ENCODE measurements at regions not wholly inside any gene's neighbourhood (a gene's known extent, or its start where the extent isn't known, plus 50 kb on each side); places are given as distances from the start of the nearest gene placed in this dataset.

- peaks cover 17% of the 10 kb centered on the region for H3K27me3 Mint-ChIP-seq
- no peaks in the 10 kb centered on the region for H3K36me3 Mint-ChIP-seq
- H3K4me3 Mint-ChIP-seq: no peak overlapping the region
- H3K27ac Mint-ChIP-seq: no peak overlapping the region
- H3K4me1 Mint-ChIP-seq: peaks cover 9% of the 10 kb centered on the region
- no peaks in the 10 kb centered on the region for H3K9me3 Mint-ChIP-seq
- DNase-seq: no peak
Observed at GRCh38 chr2:128377071-128377910, 58.6 kb upstream of the HS6ST1 start.

DNA sequence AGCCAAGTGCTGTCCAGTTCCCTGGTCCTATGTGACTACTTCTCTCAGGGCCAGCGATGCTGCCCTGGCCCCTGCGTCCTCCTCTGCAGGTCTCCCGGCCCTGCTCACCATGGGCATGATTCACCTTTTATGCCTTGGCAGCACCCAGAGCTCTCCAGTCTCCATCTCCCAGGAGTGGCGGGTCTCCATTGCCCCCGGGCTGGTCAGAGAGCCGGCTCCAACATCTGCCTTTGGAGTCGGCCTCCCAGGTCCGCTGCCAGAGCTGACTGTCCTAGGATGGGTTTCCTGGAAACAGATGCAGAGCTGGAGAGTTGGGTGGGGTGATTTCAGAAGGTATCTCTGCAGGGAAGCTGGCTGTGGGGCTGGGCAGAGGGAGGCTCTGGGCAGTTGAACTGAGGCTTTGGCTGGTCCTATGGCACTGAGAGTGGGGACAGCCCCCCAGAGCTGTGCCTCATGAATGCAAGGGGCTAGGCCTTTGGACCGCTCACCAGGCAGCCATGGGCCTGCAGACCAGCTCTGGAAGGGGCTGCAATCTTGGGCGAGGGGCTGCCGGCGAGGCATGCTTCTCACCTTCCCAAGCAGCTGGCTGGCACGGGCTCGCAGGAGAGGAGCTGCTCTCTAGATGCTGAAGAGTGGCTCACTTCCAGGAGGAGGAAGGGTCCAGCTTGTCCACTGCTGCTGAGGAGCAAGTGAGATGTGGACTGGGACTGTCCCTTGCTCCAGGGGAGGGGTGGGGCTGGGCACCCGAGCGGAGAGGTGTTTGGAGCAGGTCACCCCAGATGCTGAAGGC, 59.8 kb upstream of the HS6ST1 start:
- Mint-ChIP-seq H3K27ac (no peak overlapping the region), H3K9me3 (no peaks in the 10 kb centered on the region), H3K36me3 (no peaks in the 10 kb centered on the region), H3K27me3 (peaks cover 8% of the 10 kb centered on the region), H3K4me3 (no peak overlapping the region), H3K4me1 (no peaks in the 10 kb centered on the region)
- no peak for DNase-seq

DNA sequence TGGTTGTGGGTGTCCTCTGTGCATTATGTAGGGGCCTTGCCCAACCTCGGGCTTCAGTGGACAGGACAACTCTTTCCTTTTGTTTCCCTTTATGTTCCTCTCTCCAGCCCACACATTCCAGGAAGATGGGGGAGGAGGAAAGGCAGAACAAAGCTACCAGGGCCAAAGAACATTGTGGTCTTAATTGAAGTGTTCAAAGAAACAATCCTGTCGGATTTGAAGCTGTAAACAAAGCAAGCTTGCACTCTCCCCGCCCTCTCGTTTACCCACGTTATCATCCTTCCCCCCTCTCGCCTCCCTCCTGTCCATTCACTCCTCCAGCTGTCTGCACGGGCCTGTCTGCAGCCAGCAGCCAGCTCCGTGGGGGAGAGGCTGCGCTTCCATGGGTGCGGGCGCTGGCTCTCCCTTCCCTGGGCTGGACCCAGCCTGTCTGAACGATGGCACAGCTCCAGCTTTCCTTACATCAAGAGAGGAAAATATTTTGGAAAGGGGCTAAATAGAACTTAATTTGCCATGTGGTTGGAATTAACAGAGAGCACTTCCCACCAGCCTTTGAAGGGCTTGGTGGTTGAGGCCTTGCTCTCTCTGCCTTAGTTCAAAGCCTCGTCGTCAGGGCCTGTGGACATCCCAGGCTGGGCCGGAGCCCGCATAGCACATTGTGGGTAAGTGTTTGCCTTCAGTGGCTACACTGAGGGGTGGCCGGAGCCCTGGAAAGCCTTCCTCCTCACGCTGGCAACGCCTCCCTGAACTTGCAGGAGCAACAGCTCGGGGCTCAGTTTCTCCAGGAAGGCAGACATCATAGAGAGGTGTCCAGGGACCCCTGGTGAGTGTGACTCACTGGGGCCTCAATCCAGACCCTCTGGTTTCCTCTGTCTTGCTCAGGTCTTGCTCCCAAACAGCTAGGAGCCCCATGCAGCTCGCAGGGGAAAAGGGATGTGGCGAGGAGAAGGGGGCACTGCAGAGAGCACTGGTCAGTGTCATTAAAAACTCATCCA, 60.6 kb upstream of the HS6ST1 start:
- Mint-ChIP-seq H3K36me3 (no peaks in the 10 kb centered on the region), H3K9me3 (no peaks in the 10 kb centered on the region), H3K27me3 (peaks cover 8% of the 10 kb centered on the region), H3K4me3 (no peak overlapping the region), H3K27ac (no peak overlapping the region), H3K4me1 (no peaks in the 10 kb centered on the region)
- no peak for DNase-seq

- Mint-ChIP-seq H3K36me3 (no peaks in the 10 kb centered on the region), H3K27ac (no peak overlapping the region), H3K4me1 (no peaks in the 10 kb centered on the region), H3K4me3 (no peak overlapping the region), H3K27me3 (peaks cover 8% of the 10 kb centered on the region), H3K9me3 (no peaks in the 10 kb centered on the region)
- DNase-seq: no peak
Observed at GRCh38 chr2:128380061-128380889, 61.6 kb upstream of the HS6ST1 start.

- Mint-ChIP-seq H3K27me3 (peaks cover 8% of the 10 kb centered on the region), H3K4me3 (no peak overlapping the region), H3K27ac (no peak overlapping the region), H3K36me3 (no peaks in the 10 kb centered on the region), H3K4me1 (no peaks in the 10 kb centered on the region), H3K9me3 (no peaks in the 10 kb centered on the region)
- no peak for DNase-seq
Observed at GRCh38 chr2:128380961-128381938, 62.6 kb upstream of the HS6ST1 start.

DNA sequence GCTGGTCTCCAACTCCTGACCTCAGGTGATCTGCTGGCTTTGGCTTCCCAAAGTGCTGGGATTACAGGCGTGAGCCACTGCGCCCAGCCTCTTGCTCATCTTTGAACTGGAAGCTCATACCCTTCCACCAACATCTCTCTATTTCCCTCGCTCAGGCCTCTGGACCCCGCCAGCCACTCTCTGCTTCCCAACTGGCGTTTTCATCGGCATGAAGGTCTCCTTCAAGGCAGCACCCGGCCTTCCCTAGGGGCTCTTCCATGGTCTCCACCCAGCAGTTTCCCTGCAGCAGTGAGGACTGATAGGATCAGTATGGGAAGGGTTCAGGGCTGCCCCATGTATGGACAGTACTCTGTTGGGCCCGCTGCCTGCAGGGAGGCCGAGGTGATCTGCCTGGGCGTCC, 65.8 kb upstream of the HS6ST1 start:
- no peak overlapping the region for H3K4me3 Mint-ChIP-seq
- no peak overlapping the region for H3K27ac Mint-ChIP-seq
- H3K36me3 Mint-ChIP-seq: no peaks in the 10 kb centered on the region
- no peak for DNase-seq
- no peaks in the 10 kb centered on the region for H3K9me3 Mint-ChIP-seq
- H3K27me3 Mint-ChIP-seq: no peaks in the 10 kb centered on the region
- H3K4me1 Mint-ChIP-seq: no peaks in the 10 kb centered on the region

GRCh38 chr2:128384956-128385355, 66.3 kb upstream of the HS6ST1 start:
- Mint-ChIP-seq H3K36me3 (no peaks in the 10 kb centered on the region), H3K27me3 (no peaks in the 10 kb centered on the region)
- no peak for DNase-seq

DNA sequence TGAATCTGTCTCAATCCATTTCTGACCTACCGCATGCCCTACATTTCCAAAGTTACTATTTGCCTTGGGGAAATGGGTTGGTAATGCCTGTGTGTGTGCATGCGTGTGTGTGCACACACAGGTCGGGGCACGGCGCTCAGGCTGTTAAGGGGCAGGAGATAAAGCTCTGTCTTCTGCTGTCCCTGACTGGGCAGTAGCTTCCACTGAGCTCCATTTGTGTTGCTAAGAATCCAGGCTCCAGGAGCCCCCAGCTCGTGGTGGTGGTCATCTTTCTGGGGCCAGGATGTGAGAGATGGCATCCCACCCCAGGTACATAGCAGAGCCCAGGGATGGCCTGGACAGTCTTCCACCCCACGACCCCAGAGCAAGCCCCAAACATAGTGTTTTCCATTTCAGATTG, 66.7 kb upstream of the HS6ST1 start:
- no peaks in the 10 kb centered on the region for H3K9me3 Mint-ChIP-seq
- H3K4me3 Mint-ChIP-seq: no peak overlapping the region
- no peaks in the 10 kb centered on the region for H3K4me1 Mint-ChIP-seq
- H3K27ac Mint-ChIP-seq: no peak overlapping the region
- H3K36me3 Mint-ChIP-seq: no peaks in the 10 kb centered on the region
- H3K27me3 Mint-ChIP-seq: no peaks in the 10 kb centered on the region
- DNase-seq: no peak

More at GRCh38 chr2:128384956-128385355, 66.3 kb upstream of the HS6ST1 start:
- Mint-ChIP-seq H3K4me1 (no peaks in the 10 kb centered on the region), H3K9me3 (no peaks in the 10 kb centered on the region), H3K27ac (no peak overlapping the region), H3K4me3 (no peak overlapping the region)

DNA sequence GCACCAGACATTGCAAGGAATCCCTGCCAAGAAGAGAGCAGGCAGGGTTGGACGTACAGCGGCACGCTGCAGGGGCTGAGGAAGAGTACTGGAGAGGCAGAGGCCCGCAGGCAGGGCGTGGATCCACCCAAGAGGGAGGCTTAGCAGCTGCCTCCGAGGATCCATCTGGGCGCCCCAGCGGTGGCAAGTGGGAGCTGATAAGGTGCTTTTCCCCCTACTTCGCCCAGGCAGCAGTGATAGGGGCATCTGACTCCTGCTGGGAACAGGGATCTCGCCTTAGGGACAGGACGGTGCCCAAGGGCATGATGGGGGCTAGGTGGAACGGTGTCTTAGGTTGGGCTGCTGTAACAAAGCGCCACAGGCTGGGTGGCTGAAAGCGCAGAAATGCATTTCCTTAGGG, 67.4 kb upstream of the HS6ST1 start:
- H3K9me3 Mint-ChIP-seq: no peaks in the 10 kb centered on the region
- H3K4me3 Mint-ChIP-seq: no peak overlapping the region
- DNase-seq: no peak
- no peak overlapping the region for H3K27ac Mint-ChIP-seq
- no peaks in the 10 kb centered on the region for H3K36me3 Mint-ChIP-seq
- no peaks in the 10 kb centered on the region for H3K27me3 Mint-ChIP-seq
- H3K4me1 Mint-ChIP-seq: no peaks in the 10 kb centered on the region

DNA sequence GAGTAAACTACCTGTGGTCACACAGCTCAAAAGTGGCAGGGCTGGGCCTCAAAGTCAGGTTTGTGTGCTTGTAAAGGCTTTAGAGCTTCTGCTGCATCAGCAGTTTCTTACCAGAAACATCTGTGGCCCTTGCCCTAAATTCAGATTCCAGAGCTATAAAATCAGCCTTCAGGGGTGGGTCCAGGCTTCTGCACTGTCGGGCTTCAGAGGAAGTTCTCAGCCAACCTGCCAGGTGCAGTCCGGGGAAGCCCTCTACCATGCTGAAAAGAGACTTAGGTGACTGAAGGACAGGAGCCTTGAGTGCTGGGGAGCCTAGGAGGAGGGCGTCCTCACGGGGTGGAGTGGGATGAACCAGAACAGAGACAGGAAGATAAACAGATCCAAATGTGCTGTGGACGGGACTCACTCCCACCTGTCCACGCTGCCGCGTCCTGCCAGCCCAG, 69.9 kb upstream of the HS6ST1 start:
- H3K36me3 Mint-ChIP-seq: no peaks in the 10 kb centered on the region
- no peaks in the 10 kb centered on the region for H3K9me3 Mint-ChIP-seq
- no peak overlapping the region for H3K4me3 Mint-ChIP-seq
- no peaks in the 10 kb centered on the region for H3K27me3 Mint-ChIP-seq
- no peak for DNase-seq
- no peak overlapping the region for H3K27ac Mint-ChIP-seq
- no peaks in the 10 kb centered on the region for H3K4me1 Mint-ChIP-seq

DNA sequence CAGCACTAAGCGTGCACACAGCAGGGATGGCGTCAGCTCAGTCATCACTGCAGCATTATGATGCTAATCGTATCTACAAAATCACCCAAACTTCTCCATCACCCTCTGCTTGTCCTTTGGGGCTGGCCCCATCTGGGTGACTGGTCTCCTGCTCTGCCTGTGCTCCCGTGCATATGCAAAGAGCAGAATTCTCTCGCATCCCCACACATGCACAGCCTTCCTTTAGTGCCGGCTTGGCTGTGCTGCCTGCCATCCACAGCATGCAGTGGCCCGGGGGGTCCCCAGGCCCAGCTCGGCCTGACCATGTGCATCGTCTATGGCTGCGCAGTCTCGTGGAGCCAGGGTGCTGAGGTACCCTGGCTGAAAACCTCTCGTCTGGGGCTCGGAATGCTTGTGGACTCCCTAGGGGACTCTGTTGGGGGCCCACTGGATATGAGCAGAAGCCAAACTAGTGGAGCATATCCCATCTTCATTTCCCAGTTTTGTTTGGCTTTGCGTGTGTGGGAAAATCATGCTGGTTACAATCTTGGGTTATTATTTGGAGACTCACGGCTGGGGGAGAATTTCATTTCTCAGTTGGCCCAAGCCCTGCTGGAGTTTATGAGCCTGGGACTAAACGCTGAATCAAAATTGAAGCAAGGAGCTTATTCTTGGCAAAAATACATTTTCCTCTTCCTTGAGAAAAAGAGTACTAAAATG, 70.9 kb upstream of the HS6ST1 start:
- Mint-ChIP-seq H3K27me3 (no peaks in the 10 kb centered on the region), H3K4me3 (no peak overlapping the region), H3K4me1 (no peaks in the 10 kb centered on the region), H3K9me3 (no peaks in the 10 kb centered on the region), H3K27ac (no peak overlapping the region), H3K36me3 (no peaks in the 10 kb centered on the region)
- DNase-seq: no peak

- Mint-ChIP-seq H3K4me3 (no peak overlapping the region), H3K27ac (no peak overlapping the region), H3K27me3 (no peaks in the 10 kb centered on the region), H3K4me1 (no peaks in the 10 kb centered on the region), H3K9me3 (no peaks in the 10 kb centered on the region), H3K36me3 (no peaks in the 10 kb centered on the region)
- no peak for DNase-seq
Observed at GRCh38 chr2:128390256-128390990, 71.8 kb upstream of the HS6ST1 start.

All from activated naive CD8-positive, alpha-beta T cell treated with anti-CD3 and anti-CD28 coated beads for 36 hours (primary cell).